ENCODE measurements at regions not wholly inside any gene's neighbourhood (a gene's known extent, or its start where the extent isn't known, plus 50 kb on each side); places are given as distances from the start of the nearest gene placed in this dataset.

DNA sequence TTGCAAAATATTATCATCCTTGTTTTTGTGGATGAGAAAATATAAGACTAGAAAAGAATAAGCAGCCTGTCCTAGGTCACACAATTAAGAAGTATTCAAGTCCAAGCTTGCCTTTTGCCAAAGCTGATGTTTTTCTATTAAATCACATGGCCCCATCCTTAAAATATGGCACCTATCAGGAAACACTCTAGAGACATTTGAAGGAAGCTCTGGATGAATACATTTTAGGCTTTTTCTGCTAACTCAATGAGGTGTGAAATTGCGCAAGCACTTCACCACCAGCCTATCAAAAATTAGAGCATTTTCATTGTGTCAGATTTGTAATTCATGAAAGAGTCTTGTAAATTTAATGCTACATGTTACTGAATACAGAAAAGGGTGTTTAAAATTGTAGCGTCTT, 251.1 kb upstream of the MAD2L1 start:
- TF ChIP-seq, protein P1, sequence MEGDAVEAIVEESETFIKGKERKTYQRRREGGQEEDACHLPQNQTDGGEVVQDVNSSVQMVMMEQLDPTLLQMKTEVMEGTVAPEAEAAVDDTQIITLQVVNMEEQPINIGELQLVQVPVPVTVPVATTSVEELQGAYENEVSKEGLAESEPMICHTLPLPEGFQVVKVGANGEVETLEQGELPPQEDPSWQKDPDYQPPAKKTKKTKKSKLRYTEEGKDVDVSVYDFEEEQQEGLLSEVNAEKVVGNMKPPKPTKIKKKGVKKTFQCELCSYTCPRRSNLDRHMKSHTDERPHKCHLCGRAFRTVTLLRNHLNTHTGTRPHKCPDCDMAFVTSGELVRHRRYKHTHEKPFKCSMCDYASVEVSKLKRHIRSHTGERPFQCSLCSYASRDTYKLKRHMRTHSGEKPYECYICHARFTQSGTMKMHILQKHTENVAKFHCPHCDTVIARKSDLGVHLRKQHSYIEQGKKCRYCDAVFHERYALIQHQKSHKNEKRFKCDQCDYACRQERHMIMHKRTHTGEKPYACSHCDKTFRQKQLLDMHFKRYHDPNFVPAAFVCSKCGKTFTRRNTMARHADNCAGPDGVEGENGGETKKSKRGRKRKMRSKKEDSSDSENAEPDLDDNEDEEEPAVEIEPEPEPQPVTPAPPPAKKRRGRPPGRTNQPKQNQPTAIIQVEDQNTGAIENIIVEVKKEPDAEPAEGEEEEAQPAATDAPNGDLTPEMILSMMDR (IDR thresholded peaks at IDR 0.05; ENCODE audit: unreplicated experiment) = no peak

DNA sequence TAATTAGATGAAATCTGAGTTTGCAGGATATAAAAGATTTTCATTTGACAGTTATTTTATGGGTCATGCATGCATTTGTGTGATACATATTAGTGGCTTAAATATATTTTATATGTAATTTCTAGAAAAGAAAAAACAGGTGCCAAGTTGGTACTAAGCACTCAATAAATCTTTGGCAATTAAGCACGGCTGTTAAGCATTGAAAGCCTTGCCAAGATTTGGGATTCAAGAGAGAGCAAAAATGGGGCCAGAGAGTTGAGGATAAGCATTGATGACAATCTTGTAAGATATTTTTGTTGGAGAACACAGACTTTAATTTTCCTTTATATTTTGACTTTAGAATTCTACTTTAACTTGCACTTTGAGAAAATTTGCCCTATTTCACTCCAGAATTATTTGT, 249.8 kb upstream of the MAD2L1 start:
- no peak for DNase-seq (ENCODE audit: low spot score in 2 of 2, unreplicated experiment in 2 of 2)
- Mint-ChIP-seq H3K27ac (no peak overlapping the region), H3K4me3 (no peak overlapping the region), H3K4me1 (peaks cover 11% of the 10 kb centered on the region), H3K27me3 (ENCODE audit: low read depth) (no peaks in the 10 kb centered on the region), H3K9me3 (peaks cover 4% of the 10 kb centered on the region), H3K36me3 (no peaks in the 10 kb centered on the region)
- TF ChIP-seq, protein P1 (IDR thresholded peaks at IDR 0.05; ENCODE audit: unreplicated experiment) = no peak

More for the DNA sequence above, 251.1 kb upstream of the MAD2L1 start:
- no peaks in the 10 kb centered on the region for H3K36me3 Mint-ChIP-seq
- H3K27ac Mint-ChIP-seq = no peak overlapping the region
- peaks cover 11% of the 10 kb centered on the region for H3K4me1 Mint-ChIP-seq
- no peak overlapping the region for H3K4me3 Mint-ChIP-seq
- DNase-seq (ENCODE audit: low spot score in 2 of 2, unreplicated experiment in 2 of 2) = no peak
- H3K27me3 Mint-ChIP-seq (ENCODE audit: low read depth) = no peaks in the 10 kb centered on the region
- peaks cover 4% of the 10 kb centered on the region for H3K9me3 Mint-ChIP-seq

DNA sequence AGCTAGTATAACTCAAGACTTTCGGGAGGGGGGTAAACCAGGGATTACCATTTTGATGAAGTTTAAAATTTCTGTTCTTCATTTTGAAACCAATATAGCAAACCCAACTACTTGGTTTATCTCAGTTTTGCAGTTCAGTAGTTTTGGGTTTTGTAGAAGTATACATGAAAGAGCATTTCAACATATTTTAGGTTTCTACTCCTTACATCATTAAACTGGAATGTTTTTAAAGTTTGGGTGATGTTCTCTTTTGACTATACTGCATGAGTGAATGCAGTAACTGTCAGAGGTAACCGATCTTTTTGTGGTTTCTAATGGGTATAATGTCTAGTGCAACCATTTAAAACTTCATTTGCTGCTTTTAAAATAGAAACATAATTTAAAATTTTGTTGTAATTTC, 248.3 kb upstream of the MAD2L1 start:
- H3K36me3 Mint-ChIP-seq = no peaks in the 10 kb centered on the region
- no peak for DNase-seq (ENCODE audit: low spot score in 2 of 2, unreplicated experiment in 2 of 2)
- TF ChIP-seq, protein P1 (IDR thresholded peaks at IDR 0.05; ENCODE audit: unreplicated experiment) = no peak

DNA sequence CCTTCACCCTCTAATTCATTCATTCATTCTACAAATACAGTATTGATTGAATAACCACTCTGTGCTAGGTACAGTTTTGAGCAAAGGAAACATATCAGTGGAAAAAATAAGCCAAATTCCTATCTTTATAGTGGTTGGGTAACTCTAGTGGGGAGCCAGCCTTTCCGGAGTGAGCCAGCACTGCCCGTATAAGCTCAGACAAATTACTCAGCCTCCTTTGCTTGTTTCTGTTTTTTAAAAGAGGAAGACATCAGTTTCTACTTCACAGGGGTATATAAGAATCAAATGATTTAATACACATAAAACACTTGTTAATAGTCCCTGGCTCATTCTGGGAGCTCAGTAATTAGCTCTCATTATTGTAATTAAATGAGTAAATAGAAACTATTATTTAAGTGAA, 238.2 kb upstream of the MAD2L1 start:
- Mint-ChIP-seq H3K36me3 (no peaks in the 10 kb centered on the region), H3K4me3 (no peak overlapping the region), H3K9me3 (peaks cover 7% of the 10 kb centered on the region), H3K4me1 (peaks cover 9% of the 10 kb centered on the region), H3K27ac (no peak overlapping the region), H3K27me3 (ENCODE audit: low read depth) (no peaks in the 10 kb centered on the region)
- DNase-seq (ENCODE audit: low spot score in 2 of 2, unreplicated experiment in 2 of 2) = no peak
- TF ChIP-seq, protein P1 (IDR thresholded peaks at IDR 0.05; ENCODE audit: unreplicated experiment) = no peak

More for the DNA sequence above, 248.3 kb upstream of the MAD2L1 start:
- H3K9me3 Mint-ChIP-seq = peaks cover 10% of the 10 kb centered on the region
- no peaks in the 10 kb centered on the region for H3K27me3 Mint-ChIP-seq (ENCODE audit: low read depth)
- H3K4me3 Mint-ChIP-seq = no peak overlapping the region
- no peak overlapping the region for H3K27ac Mint-ChIP-seq
- peaks cover 11% of the 10 kb centered on the region for H3K4me1 Mint-ChIP-seq

DNA sequence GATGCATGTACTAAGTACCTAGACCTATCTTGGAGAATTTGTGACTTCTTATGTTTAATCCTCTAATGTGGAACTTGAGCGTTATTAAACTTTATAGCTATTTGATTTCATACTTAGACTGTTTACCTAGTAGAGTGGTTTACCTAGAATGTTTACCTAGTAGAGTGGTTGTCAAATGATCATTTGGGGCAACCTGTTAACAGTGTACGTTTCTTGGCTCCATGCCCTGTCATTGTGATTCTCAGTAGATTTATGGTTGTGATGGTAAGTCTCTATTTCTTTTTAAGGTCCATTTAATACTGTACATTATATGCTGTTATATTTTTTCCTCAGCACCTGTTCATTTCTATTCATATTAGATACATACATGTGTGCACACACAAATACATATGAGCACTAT, 233.0 kb upstream of the MAD2L1 start:
- no peak overlapping the region for H3K4me3 Mint-ChIP-seq
- TF ChIP-seq, protein P1 (IDR thresholded peaks at IDR 0.05; ENCODE audit: unreplicated experiment) = no peak
- no peaks in the 10 kb centered on the region for H3K36me3 Mint-ChIP-seq
- H3K27me3 Mint-ChIP-seq (ENCODE audit: low read depth) = no peaks in the 10 kb centered on the region
- peaks cover 7% of the 10 kb centered on the region for H3K4me1 Mint-ChIP-seq
- H3K27ac Mint-ChIP-seq = no peak overlapping the region
- H3K9me3 Mint-ChIP-seq = peaks cover 10% of the 10 kb centered on the region
- no peak for DNase-seq (ENCODE audit: low spot score in 2 of 2, unreplicated experiment in 2 of 2)

DNA sequence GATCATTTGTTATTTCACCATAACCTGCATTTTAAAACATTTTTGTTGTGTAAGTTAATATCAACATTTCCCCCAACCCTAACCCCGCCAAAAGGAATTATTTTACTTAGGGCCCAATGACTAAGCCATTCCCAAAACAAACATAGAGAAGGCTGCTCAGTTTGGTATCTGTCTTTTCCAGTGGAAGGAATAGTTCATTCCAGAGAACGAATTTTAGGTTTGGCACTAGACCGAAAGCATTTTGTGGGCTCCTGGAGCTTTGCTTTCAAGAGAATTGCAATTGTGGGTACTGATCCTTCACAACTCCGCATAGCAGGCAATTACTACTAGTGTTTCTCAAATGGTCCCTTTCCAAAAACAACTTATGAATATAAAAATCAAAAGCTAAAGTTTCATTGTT, 226.7 kb upstream of the MAD2L1 start:
- no peaks in the 10 kb centered on the region for H3K4me1 Mint-ChIP-seq
- TF ChIP-seq, protein P1 (IDR thresholded peaks at IDR 0.05; ENCODE audit: unreplicated experiment) = no peak
- no peaks in the 10 kb centered on the region for H3K9me3 Mint-ChIP-seq
- no peak for DNase-seq (ENCODE audit: low spot score in 2 of 2, unreplicated experiment in 2 of 2)
- no peaks in the 10 kb centered on the region for H3K27me3 Mint-ChIP-seq (ENCODE audit: low read depth)
- H3K27ac Mint-ChIP-seq = no peak overlapping the region
- H3K36me3 Mint-ChIP-seq = no peaks in the 10 kb centered on the region
- H3K4me3 Mint-ChIP-seq = no peak overlapping the region
